HG03354 (cell line): ENCODE measurements at regions not wholly inside any gene's neighbourhood (a gene's known extent, or its start where the extent isn't known, plus 50 kb on each side); places are given as distances from the start of the nearest gene placed in this dataset.

Experiments used
- ATAC-seq: cut with Tn5 transposase; IDR thresholded peaks from one replicate; pipeline ENCODE4 v1.9.1; 2021; ENCODE audit warnings: mild to moderate bottlenecking; ENCODE audit not compliant: unreplicated experiment, poor library complexity, severe bottlenecking

DNA sequence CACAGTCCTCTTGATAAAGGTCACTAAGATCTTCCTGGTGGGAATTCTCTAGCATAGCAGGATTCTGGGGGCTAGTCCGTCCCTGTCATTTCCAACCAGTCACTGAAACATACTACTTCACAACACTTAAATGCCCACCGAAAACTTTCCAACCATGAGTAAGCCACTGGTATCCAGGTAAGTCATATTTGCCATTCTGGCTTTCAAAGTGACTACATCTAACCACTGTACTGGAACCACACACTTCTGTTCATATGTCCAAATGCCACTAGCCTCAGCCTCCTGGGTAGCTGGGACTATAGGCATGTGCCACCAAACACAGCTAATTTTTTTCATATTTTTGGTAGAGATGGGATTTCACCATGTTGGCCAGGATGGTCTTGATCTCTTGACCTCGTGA is 64.3 kb upstream of the VANGL1 start:
- no peak for ATAC-seq

DNA sequence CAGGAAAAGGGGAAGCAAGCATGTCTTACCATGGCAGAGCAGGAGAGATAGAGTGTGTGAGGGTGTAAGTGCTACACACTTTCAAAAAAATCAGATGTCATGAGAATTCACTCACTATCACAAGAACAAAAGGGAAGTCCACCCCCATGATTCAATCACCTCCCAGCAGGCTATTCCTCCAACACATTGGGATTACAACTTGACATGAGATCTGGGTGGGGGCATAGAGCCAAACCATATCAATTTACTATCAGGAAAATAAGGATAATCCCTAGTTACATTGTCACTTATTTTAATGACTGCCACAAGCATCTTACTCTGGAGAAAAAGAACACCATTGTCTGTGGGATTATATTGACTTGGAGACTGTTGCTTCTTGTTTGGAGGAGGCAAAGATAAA is 66.1 kb upstream of the VANGL1 start:
- ATAC-seq, result no peak

DNA sequence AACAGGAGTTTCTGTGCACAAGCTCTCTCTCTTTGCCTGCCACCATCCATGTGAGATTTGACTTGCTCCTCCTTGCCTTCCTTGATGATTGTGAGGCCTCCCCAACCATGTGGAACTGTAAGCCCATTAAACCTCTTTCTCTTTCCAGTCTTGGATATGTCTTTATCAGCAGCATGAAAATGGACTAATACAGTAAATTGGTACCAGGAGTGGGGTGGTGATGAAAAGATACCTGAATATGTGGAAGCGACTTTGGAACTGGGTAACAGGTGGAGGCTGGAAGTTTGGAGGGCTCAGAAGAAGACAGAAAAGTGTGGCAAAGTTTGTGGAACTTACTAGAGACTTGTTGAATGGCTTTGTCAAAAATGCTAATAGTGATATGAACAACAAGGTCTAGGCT is 69.1 kb upstream of the VANGL1 start:
- no peak for ATAC-seq

DNA sequence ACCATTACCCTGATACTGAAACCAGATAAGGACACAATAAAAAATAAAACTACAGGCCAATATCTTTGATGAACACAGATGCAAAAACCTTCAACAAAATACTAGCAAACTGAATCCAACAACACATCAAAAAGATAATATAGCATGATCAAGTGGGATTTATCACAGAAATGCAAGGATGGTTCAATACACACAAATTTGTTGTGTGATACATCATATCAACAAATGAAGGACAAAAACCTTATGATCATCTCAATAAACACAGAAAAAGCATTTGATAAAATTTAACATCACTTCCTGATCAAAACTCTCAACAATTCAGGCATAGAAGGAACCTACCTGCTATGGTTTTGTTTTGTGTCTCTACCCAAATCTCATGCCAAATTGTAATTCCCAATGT is 74.3 kb upstream of the VANGL1 start:
- ATAC-seq, result no peak

DNA sequence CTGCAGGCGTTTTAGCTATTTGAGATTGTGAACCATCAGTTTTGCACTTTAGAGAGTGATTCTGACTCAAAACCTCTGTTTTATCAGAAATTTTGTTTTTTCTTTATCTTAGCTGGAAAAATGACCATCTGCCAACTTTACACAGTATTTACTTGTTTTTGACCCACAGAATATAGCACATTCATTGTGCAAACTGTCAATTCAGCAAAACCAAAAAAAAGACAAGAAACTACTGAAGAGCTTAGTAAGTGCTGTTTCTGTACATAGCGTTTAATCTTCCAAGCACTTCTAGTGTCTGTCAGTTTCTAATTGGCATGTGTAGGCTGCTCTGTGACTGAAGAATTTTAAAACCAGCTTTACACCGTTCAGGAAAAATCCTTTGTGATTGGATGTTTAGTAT is 76.0 kb upstream of the VANGL1 start:
- no peak for ATAC-seq

DNA sequence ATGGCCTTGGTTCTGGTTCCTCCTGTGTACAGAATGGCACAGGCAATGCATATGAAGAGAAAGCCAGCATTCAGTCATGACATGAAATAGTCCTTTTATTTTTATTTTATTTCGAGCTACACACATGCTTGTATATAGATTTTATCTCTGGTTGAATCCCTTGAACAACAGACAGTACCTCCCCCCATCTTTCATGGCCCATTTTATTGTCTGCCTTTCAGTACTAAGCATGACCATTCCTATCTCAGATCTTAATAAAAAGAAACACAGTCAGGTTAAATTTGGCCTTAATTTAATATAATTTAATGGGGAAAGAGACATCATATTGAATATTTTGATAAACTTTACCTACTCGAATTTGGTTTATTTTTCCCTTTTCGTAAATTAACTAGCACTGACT is 76.4 kb upstream of the VANGL1 start:
- no peak for ATAC-seq

DNA sequence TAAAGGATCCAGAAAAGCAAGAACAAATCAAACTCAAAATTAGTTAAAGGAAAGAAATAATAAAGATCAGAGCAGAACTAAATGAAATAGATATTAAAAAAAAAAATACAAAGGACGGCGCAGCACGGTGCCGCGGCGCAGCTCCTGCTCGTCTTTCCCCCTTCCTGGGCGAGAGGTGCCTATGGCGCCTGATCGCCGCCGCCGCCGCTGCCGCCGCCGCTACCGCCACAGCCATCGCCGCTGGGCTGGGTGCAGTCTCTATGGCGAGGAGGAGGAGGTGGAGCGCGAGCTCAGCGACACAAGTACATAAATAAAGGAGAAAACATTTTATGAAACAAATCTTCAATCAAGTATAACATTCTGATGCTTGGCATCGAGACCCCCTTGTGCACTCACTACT is 77.6 kb upstream of the VANGL1 start:
- ATAC-seq, result no peak

DNA sequence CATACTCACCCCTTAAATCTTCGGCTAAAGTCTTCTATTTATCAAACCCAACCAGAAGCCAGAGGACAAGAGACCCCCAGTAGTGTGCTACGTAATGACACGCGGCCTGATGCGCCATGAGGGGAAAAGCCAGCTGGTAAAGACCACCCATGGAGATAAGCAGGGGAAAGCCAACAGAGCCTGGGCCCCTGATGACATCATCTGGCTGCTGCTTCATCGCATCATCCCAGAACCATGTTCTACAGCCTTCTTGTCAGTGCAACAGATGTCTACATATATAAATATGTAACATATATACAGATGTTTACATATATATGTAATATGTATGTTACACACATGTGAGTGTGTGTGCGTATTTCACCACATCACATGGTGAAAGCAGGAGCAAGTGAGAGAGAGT is 81.7 kb upstream of the VANGL1 start:
- ATAC-seq, result no peak

DNA sequence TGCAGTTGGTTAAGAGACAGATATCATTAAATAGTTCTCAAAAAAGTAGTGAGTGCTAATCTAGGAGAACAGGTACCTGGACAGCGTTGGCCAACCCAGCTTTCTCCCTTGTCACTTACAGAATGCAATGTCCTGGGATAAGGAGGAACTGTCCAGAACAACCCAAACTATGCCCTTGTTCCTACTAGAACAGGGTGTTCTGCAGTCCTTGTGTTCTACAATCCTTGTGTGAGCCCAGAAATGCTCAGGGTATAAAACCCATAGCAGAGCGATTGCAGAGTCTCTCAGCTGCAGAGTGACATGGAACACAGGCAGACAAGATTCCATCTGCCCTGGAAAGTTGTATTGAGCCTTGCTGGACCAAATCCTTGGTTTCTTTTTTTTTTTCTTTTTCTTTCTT is 83.5 kb upstream of the VANGL1 start:
- ATAC-seq, result no peak

DNA sequence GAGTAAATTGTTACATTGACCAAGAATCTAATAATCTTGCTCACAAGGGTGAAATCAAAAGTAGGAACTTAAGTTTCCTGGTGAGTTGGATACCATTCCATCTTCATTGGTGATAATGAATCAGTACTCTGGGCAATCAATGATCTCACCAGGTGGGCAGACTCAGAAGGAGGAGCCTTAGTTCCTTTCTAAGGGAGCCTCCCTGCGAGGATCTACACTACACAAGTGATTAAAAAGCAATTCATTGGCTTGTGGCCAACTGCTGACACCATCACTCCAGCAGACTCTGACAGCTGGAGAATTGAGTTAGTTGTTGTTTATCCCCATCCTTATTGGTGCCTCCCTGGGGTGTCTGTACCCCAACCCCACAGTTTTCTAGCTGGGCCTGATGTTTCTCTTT is 84.1 kb upstream of the VANGL1 start:
- ATAC-seq, result no peak

DNA sequence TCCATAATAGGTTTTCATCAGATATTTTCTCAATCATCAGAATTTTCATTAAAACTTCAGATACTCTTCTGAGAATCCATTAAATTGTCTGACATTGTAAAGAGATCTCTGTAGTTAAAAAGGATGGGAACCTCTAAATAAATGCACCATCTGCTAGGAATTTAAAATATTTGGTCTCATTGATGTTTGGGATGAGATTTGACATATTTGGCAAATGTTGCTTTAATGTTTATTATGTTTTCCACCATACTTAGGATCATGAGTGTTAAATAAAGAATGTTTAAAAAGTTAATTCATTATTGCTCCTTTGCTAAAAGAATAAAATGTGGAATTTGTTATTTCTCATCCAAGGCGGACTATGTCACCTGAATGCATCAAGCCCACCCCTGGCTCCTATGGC is 85.5 kb upstream of the VANGL1 start:
- ATAC-seq, result no peak

DNA sequence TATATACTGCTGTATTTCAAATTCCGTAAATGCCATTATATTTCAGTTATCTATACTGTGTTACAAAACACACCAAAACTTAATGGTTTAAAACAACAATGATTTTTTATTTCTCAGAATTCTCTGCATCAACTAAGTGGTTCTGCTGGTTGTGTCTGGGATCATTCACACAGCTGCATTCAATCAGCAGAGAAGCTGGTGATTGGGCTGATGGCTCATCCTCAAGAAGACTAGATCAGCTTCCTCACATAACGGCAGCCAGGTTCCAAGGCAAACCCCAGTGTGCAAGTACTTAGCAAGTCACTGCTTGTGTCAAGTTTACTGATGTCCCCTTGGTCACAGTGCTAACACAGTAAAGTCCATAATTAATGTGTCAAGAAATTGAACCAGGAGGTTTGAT is 86.3 kb upstream of the VANGL1 start:
- no peak for ATAC-seq

DNA sequence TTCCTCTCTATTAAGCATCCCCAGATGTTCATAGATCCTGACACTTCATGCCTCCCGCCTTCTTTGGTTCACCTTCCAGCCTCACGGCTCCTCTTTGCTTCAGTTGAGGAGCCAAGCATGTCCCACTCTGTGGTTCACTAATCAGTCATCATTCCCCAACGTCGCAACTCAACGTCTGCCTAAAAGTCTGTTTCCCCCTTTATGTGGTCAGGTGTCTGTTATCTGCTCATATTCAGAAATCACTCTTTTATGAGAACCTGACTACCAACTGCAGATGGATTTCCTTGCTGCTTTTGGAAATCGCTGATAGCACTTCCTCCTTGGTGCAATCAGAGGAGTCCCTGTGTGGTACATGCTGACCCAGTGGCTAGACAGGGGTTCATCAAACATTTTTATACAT is 94.1 kb upstream of the VANGL1 start:
- ATAC-seq, result no peak

DNA sequence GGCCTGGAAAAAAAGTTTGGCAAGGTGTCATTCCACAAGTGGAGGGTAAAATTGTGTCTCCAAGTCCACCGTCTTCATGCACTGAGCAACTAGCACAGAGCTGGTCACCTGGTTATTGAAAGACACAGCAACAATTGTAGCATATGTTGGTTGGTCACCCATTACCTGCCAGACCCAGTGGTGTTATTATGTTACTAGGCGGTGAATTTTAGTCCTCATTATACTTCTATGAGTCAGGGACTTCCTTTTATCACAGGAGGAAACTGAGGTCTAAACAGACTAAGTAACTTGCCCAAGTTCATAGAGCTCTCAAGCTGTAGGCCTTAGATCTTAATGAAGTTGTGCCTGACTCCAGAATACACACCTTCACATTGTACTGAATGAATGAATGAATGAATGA is 94.9 kb upstream of the VANGL1 start:
- ATAC-seq, result no peak

DNA sequence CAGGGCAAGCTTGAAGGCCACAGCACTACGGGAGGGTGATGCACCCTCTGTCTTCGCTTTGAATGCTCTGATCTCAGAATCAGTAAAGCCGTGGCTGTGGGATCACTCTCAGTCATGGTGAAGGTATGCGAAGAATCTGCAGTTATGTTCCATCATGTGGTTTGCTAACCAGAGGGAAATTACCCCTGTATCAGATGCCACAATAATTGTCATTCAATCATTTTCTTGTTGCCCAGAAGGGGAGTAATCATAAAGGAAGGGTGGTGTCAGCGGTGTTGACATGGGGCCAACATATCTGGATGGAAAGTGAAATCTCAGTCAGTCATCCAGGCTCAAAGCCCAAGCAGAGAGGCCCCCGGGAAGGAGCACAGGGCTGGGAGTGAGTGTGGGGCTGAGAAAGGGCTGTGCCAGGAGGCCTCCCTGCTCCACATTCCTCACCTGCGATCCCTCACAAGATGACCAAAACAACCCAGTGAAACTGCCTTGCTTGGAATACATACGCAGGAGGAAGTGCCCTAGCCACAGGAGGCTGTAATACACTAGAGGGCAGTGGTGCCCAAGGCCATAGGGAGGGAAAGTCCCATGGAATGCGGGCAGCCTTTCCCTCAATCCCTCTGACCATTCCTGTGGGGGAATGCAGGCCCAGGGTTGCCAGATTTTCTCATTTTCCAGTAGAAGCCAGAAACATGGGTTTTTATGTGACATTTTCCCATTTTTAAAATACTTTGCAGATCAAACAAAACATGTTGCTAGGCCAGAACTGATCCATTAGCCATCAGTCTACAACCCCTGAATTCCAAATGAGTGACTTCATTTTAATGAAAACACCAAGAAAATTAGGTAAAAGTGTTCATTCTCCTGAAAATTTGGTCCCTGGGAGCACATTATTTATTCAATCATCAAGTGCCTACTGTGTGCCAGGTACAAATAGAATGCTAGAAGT is 95.7 kb upstream of the VANGL1 start:
- ATAC-seq, result no peak

DNA sequence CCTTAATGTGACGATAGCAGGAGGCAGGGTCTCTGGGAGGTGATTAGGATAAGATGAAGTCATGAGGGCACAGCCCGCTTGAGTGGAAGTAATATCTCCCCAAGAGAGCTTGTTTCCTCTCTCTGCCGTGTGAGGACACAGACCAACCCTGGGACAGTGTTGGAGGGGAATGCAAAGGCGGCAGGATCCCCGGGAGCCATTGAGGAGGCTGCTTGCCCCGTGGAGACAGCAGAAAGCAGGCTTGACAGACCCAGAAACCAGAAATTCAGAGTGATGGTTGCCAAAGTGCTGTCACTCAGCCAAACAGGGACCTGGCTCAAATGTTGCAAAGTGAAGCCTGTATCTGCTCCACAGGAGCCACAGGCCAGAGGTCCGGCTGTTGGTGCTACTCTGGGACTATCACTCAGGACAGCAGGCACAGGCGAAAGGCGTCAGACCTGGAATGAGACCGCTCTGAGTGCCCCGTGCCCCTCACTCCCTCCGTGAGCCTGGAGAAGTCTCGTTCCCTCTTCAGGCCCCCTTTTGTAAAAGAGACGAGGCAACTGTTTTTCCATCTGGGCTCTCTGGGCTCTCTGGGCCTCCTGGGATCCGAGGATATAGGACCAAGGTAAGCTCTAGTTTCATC is 96.6 kb upstream of the VANGL1 start:
- ATAC-seq, result no peak

DNA sequence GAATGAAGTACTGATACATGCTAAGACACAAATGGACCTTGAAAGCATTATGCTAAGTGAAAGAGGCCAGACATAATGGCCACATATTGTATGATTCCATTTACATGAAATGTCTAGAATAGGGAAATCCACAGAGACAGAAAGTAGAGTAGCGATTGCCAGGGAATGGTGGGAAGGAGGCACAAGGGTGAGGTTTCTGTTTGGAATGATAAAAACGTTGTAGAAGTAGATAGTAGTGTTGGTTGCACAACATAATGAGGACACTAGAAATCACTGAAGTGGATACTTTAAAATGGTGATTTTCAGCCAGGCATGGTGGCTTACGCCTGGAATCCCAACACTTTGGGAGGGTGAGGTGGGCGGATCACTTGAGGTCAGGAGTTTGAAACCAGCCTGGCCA is 97.6 kb upstream of the VANGL1 start:
- ATAC-seq, result no peak

DNA sequence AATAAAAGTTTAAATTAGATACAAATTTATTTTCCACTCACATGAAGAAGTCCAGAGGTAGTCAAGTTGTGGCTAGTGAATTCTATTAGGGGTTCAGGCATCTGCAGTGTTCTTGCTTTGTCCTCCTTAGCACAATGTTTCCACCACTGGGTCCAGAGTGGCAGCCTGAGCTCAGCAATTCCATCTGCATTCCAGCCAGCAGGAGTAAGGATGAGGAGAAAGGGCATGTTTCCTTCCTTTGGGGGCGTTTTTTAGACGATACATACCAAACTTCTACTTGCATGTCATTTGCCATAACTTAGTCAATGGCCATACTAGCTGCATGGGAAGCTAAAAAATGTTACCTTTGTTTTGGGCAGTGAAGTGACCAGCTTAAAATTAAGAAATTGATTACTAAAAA is 98.5 kb upstream of the VANGL1 start:
- no peak for ATAC-seq

DNA sequence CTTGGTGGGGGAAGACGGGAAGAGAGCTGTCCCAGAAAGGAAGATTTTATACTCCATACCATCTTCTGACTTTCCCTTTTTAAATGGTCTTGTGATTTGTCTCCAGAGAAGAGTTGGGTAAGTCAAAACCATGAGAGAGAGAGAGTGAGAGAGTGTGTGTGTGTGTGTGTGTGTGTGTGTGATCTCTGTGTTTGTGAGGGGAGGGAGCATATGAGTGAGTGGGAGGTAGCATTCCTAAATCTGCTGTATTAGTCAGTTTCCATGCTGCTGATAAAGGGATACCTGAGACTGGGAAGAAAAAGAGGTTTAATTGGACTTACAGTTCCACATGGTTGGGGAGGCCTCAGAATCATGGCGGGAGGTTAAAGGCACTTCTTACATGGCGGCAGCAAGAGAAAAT is 102.0 kb upstream of the VANGL1 start:
- ATAC-seq, result no peak

DNA sequence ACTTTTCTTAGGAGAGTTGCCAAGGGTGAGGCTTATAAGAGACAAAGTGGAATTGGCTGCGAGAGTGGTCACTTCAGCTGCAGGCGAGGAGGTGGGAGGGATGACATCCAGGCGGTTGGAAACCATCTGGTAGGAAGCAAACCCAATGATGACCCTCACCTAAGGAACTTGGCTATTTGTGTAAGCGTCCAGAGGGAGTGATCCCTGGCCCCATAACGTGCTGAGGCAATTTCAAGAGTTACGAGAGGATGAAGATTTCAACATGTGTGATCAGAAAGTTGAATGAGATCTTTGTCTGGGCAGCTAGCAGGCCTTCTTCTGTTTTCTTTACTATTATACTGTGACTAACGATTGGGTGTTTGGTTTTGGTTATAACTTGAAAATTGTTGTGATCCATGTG is 102.7 kb upstream of the VANGL1 start:
- ATAC-seq, result no peak

DNA sequence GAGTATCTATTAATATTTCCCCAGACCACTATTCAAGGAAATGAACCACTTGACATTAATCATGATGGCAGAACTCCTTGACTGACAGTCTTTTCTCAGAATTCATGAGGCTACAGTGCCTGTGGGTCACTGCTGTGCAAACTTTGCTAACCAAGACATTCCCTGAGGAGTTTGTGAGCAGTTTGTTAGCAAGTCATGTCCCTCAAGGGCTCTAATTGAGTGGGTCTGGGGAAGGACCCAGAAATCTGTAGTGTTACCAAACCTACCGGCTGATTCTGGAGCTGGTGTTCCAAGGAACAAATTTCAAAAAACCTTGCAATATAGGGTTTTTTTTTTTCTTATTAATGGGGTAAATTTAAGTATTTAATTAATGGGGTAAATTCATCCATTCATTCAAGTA is 103.2 kb upstream of the VANGL1 start:
- no peak for ATAC-seq

DNA sequence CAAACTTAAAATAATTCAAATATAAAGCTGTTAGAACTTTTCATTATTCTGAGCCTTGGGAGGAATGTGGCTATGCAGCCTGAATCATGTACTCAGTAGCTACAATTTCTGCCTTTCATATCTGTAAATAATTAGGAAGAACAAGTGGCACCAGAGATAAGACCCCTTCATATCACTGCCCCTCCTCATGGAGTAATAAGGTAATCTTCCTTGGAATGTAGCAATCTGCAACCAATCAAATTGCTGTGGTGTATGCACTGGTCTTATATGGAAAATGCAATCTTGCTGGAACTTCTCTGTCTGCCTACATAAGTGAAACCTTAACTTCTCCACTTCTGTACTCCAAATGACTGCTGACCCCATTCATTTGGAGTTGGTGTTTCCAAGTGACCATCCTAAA is 104.4 kb upstream of the VANGL1 start:
- ATAC-seq, result no peak
